ENCODE measurements at regions not wholly inside any gene's neighbourhood (a gene's known extent, or its start where the extent isn't known, plus 50 kb on each side); places are given as distances from the start of the nearest gene placed in this dataset.

GRCh38 chr2:8067784-8068336, 614.0 kb upstream of the ID2 start:
- no peak for TF ChIP-seq ZBTB21 (tag by site-specific recombination; IDR thresholded peaks at IDR 0.05)
- TF ChIP-seq CTCF (tag by site-specific recombination; IDR thresholded peaks at IDR 0.05), result no peak
- TF ChIP-seq ZNF580 (tag by site-specific recombination; IDR thresholded peaks at IDR 0.05), result no peak
- TF ChIP-seq GLI4 (tag by site-specific recombination; IDR thresholded peaks at IDR 0.05), result no peak
